ENCODE measurements at regions not wholly inside any gene's neighbourhood (a gene's known extent, or its start where the extent isn't known, plus 50 kb on each side); places are given as distances from the start of the nearest gene placed in this dataset.
"Not testable (repeated sequence)": the region's sequence is repeated elsewhere in the genome, so short reads cannot be mapped to it uniquely, and the experiment has no call there.

DNA sequence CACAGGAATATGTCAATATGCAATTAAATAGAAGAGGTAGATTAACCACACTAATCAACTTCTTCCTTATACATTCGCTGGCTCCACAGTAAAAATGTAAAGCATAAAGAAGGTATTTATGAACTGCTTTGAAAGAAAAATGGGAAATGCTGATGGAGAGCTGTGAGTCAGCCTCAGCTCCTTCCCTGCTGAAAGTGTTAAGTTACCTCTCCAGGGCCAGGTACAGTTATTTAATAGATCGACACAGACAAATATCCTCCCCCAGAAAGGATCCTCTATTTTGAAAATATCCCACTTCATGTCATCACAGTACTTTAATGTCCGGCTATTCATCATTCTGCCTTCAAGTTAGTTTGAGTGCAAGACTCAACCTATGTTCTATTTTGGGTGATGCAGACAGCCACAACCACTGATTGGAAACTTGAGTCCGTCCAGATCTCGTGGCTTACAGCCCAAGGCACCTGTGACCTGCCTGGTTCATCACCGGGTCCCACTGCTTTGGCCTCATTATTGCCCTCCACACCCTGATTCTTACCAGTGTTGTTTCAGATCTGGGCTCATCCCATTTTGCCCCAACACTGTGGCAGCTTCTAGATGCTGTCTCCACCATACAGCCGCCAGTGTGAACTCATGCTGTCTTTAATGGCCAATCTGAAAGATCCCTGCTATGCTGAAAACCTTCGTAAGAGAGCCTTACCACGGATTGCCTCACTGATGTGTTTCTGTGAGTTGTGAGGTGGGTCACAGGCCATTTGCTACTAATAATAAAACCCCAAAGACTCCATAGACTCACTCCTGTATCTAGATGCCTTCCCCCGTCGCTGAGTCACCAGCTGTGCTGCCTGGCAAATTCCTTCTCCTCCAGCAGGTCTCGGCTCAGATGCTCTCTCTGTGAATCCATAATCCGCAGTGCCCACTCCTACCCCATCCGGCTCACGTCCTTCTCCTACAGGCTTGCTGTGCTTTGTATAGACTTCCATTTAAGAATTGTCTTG is 56.2 kb upstream of the DDAH1 start:
- not testable (repeated sequence) for H2AFZ ChIP-seq (ENCODE audit: low read length); H3K9me3 ChIP-seq (ENCODE audit: control insufficient read depth, insufficient read depth, low read depth, low read length); H3K4me2 ChIP-seq (ENCODE audit: extremely low read depth, insufficient read depth, low read length); H4K20me1 ChIP-seq (ENCODE audit: control insufficient read depth, extremely low read depth, insufficient read depth, low read length); H3K9ac ChIP-seq (ENCODE audit: insufficient read depth, low read length); H3K4me1 ChIP-seq (ENCODE audit: control insufficient read depth, extremely low read depth, insufficient read depth, low read length); H3K4me3 ChIP-seq (replicated peaks in 1 of 4; ENCODE audit: control extremely low read depth in 1 of 4, insufficient read depth in 1 of 4, low read depth in 3 of 4, low read length in 4 of 4); H3K36me3 ChIP-seq (ENCODE audit: control insufficient read depth, insufficient read depth, low read length); H3K79me2 ChIP-seq (ENCODE audit: control insufficient read depth, insufficient read depth, low read length); H3K27me3 ChIP-seq (ENCODE audit: control insufficient read depth, insufficient read depth, low read length)
- peak overlapping the region; percentile 53 for H3K27ac ChIP-seq (ENCODE audit: insufficient read depth, low read length)
- peak; percentile 86 to 90 for DNase-seq (ENCODE audit: low read depth in 2 of 2)

DNA sequence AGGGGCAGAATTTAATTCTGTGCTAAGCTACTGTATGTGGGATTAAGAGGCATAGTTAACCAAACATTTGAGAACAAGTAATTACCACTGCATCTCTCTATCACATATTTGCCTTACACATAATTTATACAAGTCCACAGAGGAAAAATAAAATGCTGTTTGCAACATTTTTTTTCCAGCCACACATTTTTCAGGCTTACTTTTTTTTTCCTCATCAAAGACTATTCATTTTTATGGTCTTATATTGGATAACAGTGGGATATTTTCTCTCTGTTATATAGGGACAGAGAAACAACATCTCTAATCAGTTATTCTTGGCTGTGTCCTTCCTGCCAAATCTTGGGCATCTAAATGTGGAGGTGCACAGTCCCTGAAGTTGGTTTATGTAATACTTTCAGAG is 57.5 kb upstream of the DDAH1 start:
- H3K9me3 ChIP-seq (ENCODE audit: control insufficient read depth, insufficient read depth, low read depth, low read length); H3K27me3 ChIP-seq (ENCODE audit: control insufficient read depth, insufficient read depth, low read length); H3K36me3 ChIP-seq (ENCODE audit: control insufficient read depth, insufficient read depth, low read length); H3K4me3 ChIP-seq (replicated peaks in 1 of 4; ENCODE audit: control extremely low read depth in 1 of 4, insufficient read depth in 1 of 4, low read depth in 3 of 4, low read length in 4 of 4); H3K9ac ChIP-seq (ENCODE audit: insufficient read depth, low read length); H4K20me1 ChIP-seq (ENCODE audit: control insufficient read depth, extremely low read depth, insufficient read depth, low read length); H2AFZ ChIP-seq (ENCODE audit: low read length); H3K4me2 ChIP-seq (ENCODE audit: extremely low read depth, insufficient read depth, low read length); DNase-seq (ENCODE audit: low read depth in 2 of 2); H3K27ac ChIP-seq (ENCODE audit: insufficient read depth, low read length); H3K79me2 ChIP-seq (ENCODE audit: control insufficient read depth, insufficient read depth, low read length): not testable (repeated sequence)
- peaks cover 15% of the 10 kb centered on the region for H3K4me1 ChIP-seq (ENCODE audit: control insufficient read depth, extremely low read depth, insufficient read depth, low read length)

DNA sequence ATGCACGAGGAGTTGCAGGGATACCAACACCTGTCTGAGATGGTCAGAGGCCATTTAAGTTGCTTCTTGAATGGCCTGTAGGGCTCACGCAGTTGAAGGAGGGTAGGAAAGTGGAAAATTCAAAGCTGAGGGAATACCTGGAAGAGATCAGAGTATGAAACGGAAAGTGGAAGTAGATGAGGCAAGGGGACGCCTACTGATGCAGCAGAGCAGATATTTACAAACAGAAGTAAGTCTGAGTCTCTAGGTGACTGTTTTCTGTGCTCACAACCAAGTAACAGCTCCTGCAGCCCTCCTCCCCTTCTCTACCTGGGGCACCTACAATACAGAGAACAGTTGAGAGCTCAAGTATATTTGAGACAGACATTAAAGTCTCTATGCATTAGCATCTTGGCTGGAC is 57.5 kb upstream of the CCN1 start:
- not testable (repeated sequence) for H3K9me3 ChIP-seq (ENCODE audit: control insufficient read depth, insufficient read depth, low read depth, low read length); H3K27me3 ChIP-seq (ENCODE audit: control insufficient read depth, insufficient read depth, low read length); H4K20me1 ChIP-seq (ENCODE audit: control insufficient read depth, extremely low read depth, insufficient read depth, low read length); H3K4me3 ChIP-seq (replicated peaks in 1 of 4; ENCODE audit: control extremely low read depth in 1 of 4, insufficient read depth in 1 of 4, low read depth in 3 of 4, low read length in 4 of 4); H3K27ac ChIP-seq (ENCODE audit: insufficient read depth, low read length); H3K4me2 ChIP-seq (ENCODE audit: extremely low read depth, insufficient read depth, low read length); H3K79me2 ChIP-seq (ENCODE audit: control insufficient read depth, insufficient read depth, low read length); H3K9ac ChIP-seq (ENCODE audit: insufficient read depth, low read length); H2AFZ ChIP-seq (ENCODE audit: low read length); DNase-seq (ENCODE audit: low read depth in 2 of 2); H3K36me3 ChIP-seq (ENCODE audit: control insufficient read depth, insufficient read depth, low read length)
- H3K4me1 ChIP-seq (ENCODE audit: control insufficient read depth, extremely low read depth, insufficient read depth, low read length): peaks cover 15% of the 10 kb centered on the region

DNA sequence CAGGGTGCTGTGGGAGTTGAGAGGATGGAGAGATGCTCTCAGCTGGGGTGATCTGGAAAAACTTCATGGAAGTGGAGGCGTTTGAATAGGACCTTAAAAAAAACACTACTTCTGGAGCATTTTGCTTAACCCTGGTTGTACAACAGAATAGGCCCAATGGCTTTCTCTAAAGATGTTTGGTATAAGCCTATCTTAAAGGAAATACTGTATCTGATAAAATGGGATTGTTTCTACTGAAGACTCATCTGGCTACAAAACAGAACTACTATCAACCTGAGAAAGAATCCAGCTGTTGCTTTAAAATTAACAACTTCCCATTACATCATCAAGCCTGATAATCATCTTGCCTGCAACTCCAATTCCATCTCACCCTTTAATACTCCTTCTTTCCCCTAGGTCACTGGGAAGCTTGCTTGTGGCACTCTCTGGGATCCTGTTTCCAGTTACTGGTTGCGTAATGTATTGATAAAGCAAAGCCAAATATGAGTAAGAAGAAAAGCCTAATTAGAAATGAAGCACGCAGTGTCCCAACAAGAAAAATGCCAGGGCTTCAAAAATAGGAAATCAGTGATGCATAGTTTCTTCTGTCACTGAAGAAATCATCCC is 56.2 kb upstream of the CCN1 start:
- H3K4me2 ChIP-seq (ENCODE audit: extremely low read depth, insufficient read depth, low read length); H3K27me3 ChIP-seq (ENCODE audit: control insufficient read depth, insufficient read depth, low read length); H3K36me3 ChIP-seq (ENCODE audit: control insufficient read depth, insufficient read depth, low read length); H3K79me2 ChIP-seq (ENCODE audit: control insufficient read depth, insufficient read depth, low read length); H2AFZ ChIP-seq (ENCODE audit: low read length); H3K9ac ChIP-seq (ENCODE audit: insufficient read depth, low read length); H4K20me1 ChIP-seq (ENCODE audit: control insufficient read depth, extremely low read depth, insufficient read depth, low read length); H3K9me3 ChIP-seq (ENCODE audit: control insufficient read depth, insufficient read depth, low read depth, low read length); H3K4me3 ChIP-seq (replicated peaks in 1 of 4; ENCODE audit: control extremely low read depth in 1 of 4, insufficient read depth in 1 of 4, low read depth in 3 of 4, low read length in 4 of 4): not testable (repeated sequence)
- peaks cover 15% of the 10 kb centered on the region for H3K4me1 ChIP-seq (ENCODE audit: control insufficient read depth, extremely low read depth, insufficient read depth, low read length)
- peak overlapping the region; percentile 27 for H3K27ac ChIP-seq (ENCODE audit: insufficient read depth, low read length)
- DNase-seq (ENCODE audit: low read depth in 2 of 2): peak; percentile 68 to 83

GRCh38 chr1:85525591-85525991 is 55.0 kb upstream of the CCN1 start:
- not testable (repeated sequence) for H3K4me3 ChIP-seq (replicated peaks in 1 of 4; ENCODE audit: control extremely low read depth in 1 of 4, insufficient read depth in 1 of 4, low read depth in 3 of 4, low read length in 4 of 4); H3K27me3 ChIP-seq (ENCODE audit: control insufficient read depth, insufficient read depth, low read length); H3K9ac ChIP-seq (ENCODE audit: insufficient read depth, low read length); H3K9me3 ChIP-seq (ENCODE audit: control insufficient read depth, insufficient read depth, low read depth, low read length); H3K79me2 ChIP-seq (ENCODE audit: control insufficient read depth, insufficient read depth, low read length); H4K20me1 ChIP-seq (ENCODE audit: control insufficient read depth, extremely low read depth, insufficient read depth, low read length); H3K36me3 ChIP-seq (ENCODE audit: control insufficient read depth, insufficient read depth, low read length); H2AFZ ChIP-seq (ENCODE audit: low read length)
- peak; percentile 43 to 80 for DNase-seq (ENCODE audit: low read depth in 2 of 2)
- H3K4me2 ChIP-seq (ENCODE audit: extremely low read depth, insufficient read depth, low read length): peak overlapping the region; percentile 54
- peaks cover 15% of the 10 kb centered on the region for H3K4me1 ChIP-seq (ENCODE audit: control insufficient read depth, extremely low read depth, insufficient read depth, low read length)
- H3K27ac ChIP-seq (ENCODE audit: insufficient read depth, low read length): peak overlapping the region; percentile 80

DNA sequence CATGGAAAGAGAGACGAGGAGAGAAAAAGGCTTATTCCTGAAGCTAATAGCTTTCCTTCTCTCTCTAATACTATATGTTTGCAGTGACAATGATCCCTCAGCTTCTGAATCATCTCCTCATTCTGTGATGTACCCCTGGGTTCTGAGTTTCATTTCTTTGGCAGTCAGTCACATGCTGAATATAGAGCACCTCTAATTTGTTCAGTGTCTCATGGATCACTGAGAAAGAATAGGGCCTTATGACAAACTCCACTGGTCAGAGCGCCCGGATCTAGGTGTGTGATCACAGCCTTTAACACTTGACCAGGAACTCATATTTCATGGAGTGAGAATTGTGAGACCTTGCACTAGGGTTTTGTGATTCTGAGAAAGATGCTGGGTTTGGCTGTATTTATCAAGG is 54.3 kb upstream of the CCN1 start:
- not testable (repeated sequence) for DNase-seq (ENCODE audit: low read depth in 2 of 2); H3K4me3 ChIP-seq (replicated peaks in 1 of 4; ENCODE audit: control extremely low read depth in 1 of 4, insufficient read depth in 1 of 4, low read depth in 3 of 4, low read length in 4 of 4); H3K27me3 ChIP-seq (ENCODE audit: control insufficient read depth, insufficient read depth, low read length); H3K36me3 ChIP-seq (ENCODE audit: control insufficient read depth, insufficient read depth, low read length); H2AFZ ChIP-seq (ENCODE audit: low read length); H4K20me1 ChIP-seq (ENCODE audit: control insufficient read depth, extremely low read depth, insufficient read depth, low read length); H3K79me2 ChIP-seq (ENCODE audit: control insufficient read depth, insufficient read depth, low read length); H3K9me3 ChIP-seq (ENCODE audit: control insufficient read depth, insufficient read depth, low read depth, low read length); H3K9ac ChIP-seq (ENCODE audit: insufficient read depth, low read length)
- H3K4me1 ChIP-seq (ENCODE audit: control insufficient read depth, extremely low read depth, insufficient read depth, low read length): peaks cover 15% of the 10 kb centered on the region
- H3K27ac ChIP-seq (ENCODE audit: insufficient read depth, low read length): peak overlapping the region; percentile 80
- H3K4me2 ChIP-seq (ENCODE audit: extremely low read depth, insufficient read depth, low read length): peak overlapping the region; percentile 32

All from fibroblast of lung (primary cell).